ENCODE measurements at regions not wholly inside any gene's neighbourhood (a gene's known extent, or its start where the extent isn't known, plus 50 kb on each side); places are given as distances from the start of the nearest gene placed in this dataset.

GRCh38 chr3:30185872-30186271, 420.5 kb upstream of the TGFBR2 start:
- no peak for DNase-seq
- no peaks in the 10 kb centered on the region for H3K9me3 ChIP-seq
- TF ChIP-seq CTCF (IDR thresholded peaks at IDR 0.05; ENCODE audit: low read depth, low read length) = no peak
- H3K27me3 ChIP-seq = no peaks in the 10 kb centered on the region
- H3K4me1 ChIP-seq = peaks cover 6% of the 10 kb centered on the region
- no peaks in the 10 kb centered on the region for H3K36me3 ChIP-seq
- H3K4me3 ChIP-seq (ENCODE audit: low read depth, low read length) = no peak overlapping the region

DNA sequence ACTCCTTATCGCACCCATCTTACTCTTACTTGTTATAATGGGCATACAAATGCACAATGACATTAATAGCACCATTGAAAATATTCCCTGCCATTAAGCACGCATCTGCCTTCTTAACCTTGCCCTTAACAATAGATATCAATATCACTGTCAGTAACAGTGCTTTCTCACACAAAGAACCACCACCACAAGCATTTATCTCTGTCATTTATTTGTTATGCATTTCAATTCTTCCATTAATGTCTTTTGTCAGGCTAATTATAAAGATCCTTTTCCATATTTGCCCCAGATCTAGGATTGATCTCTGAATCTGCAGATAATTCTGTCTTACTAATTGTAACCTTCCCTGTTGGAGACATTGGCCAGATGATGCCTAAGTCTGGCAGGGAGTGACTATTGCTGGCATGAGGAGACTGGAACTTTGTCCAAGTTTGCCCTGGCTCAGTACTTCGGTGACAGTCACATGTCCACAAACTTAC, 419.6 kb upstream of the TGFBR2 start:
- no peaks in the 10 kb centered on the region for H3K36me3 ChIP-seq
- no peak overlapping the region for H3K4me3 ChIP-seq (ENCODE audit: low read depth, low read length)
- peaks cover 6% of the 10 kb centered on the region for H3K4me1 ChIP-seq
- H3K27me3 ChIP-seq = no peaks in the 10 kb centered on the region
- H3K9me3 ChIP-seq = no peaks in the 10 kb centered on the region
- peak; percentile 16 for DNase-seq
- no peak for TF ChIP-seq CTCF (IDR thresholded peaks at IDR 0.05; ENCODE audit: low read depth, low read length)

DNA sequence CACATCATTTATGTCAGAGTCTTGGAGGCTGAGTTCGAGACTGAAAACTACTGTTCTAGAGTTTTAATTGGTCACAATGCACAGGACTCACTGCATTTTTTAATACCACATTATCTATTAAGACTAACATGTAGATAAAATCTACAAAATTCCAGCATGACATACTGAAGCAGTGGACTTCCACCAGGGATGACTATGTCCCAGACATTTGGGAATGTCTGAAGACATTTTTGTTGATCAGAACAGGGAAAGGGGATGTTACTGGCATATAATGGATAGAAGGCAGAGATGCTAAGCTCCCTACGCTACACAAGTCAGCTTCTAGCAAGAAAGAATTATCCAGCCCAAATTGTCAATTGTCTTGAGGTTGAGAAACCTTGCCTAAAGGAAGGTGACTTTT, 419.0 kb upstream of the TGFBR2 start:
- no peaks in the 10 kb centered on the region for H3K9me3 ChIP-seq
- no peak for DNase-seq
- TF ChIP-seq CTCF (IDR thresholded peaks at IDR 0.05; ENCODE audit: low read depth, low read length) = no peak
- no peaks in the 10 kb centered on the region for H3K36me3 ChIP-seq
- peaks cover 6% of the 10 kb centered on the region for H3K4me1 ChIP-seq
- H3K4me3 ChIP-seq (ENCODE audit: low read depth, low read length) = no peak overlapping the region
- H3K27me3 ChIP-seq = no peaks in the 10 kb centered on the region

GRCh38 chr3:30188713-30189112, 417.7 kb upstream of the TGFBR2 start:
- TF ChIP-seq CTCF (IDR thresholded peaks at IDR 0.05; ENCODE audit: low read depth, low read length) = no peak
- H3K4me3 ChIP-seq (ENCODE audit: low read depth, low read length) = no peak overlapping the region
- H3K4me1 ChIP-seq = peaks cover 6% of the 10 kb centered on the region
- no peaks in the 10 kb centered on the region for H3K36me3 ChIP-seq
- no peaks in the 10 kb centered on the region for H3K9me3 ChIP-seq
- DNase-seq = peak; percentile 73
- H3K27me3 ChIP-seq = no peaks in the 10 kb centered on the region

DNA sequence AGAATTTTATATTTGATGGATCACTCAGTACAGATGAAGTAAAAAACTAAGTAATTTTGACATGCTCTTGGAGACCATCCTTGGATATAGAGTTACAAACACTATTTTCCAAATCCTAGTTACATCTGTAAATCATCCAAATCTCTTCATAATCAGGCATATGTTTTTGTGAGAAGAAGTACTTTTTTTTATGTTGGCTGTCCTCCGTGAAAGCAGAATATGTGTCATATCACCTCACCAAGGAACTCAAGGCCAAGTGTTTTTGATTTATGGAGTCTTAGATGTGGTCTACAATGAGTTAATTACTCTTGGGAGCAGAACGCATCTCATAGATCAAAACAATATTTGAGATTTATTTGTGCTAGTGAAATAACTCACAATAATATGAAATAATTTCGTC, 416.5 kb upstream of the TGFBR2 start:
- peaks cover 6% of the 10 kb centered on the region for H3K4me1 ChIP-seq
- H3K4me3 ChIP-seq (ENCODE audit: low read depth, low read length) = no peak overlapping the region
- H3K36me3 ChIP-seq = no peaks in the 10 kb centered on the region
- TF ChIP-seq CTCF (IDR thresholded peaks at IDR 0.05; ENCODE audit: low read depth, low read length) = no peak
- H3K9me3 ChIP-seq = no peaks in the 10 kb centered on the region
- no peak for DNase-seq
- no peaks in the 10 kb centered on the region for H3K27me3 ChIP-seq

DNA sequence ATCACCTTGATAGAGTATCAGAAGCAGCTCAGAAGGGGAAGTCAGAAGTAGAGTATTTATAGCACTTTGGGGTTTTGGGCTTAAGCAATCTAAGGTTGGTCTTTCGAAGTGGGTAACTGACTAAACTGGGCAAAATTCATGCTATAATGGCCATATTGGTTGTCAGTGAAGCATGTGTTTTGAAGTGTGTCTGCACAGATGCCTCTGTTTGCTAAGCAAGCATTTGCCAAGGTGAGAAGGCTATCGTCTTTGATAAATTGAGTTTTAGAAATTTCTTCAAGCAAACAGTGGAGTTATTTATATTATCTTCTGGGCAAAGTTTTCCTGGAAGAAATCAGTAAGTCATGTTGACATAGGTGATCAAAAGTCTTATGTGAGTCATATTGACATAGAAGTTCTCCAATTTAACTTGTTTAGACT, 412.8 kb upstream of the TGFBR2 start:
- H3K36me3 ChIP-seq = no peaks in the 10 kb centered on the region
- peaks cover 2% of the 10 kb centered on the region for H3K4me1 ChIP-seq
- H3K9me3 ChIP-seq = no peaks in the 10 kb centered on the region
- no peak for TF ChIP-seq CTCF (IDR thresholded peaks at IDR 0.05; ENCODE audit: low read depth, low read length)
- H3K4me3 ChIP-seq (ENCODE audit: low read depth, low read length) = no peak overlapping the region
- no peaks in the 10 kb centered on the region for H3K27me3 ChIP-seq
- DNase-seq = no peak
